ENCODE measurements at regions not wholly inside any gene's neighbourhood (a gene's known extent, or its start where the extent isn't known, plus 50 kb on each side); places are given as distances from the start of the nearest gene placed in this dataset.

- no peak for TF ChIP-seq EP300 (conservative IDR thresholded peaks at IDR 0.05; ENCODE audit: poor library complexity, severe bottlenecking)
- TF ChIP-seq RAD21 (conservative IDR thresholded peaks at IDR 0.05): no peak
- TF ChIP-seq REST (IDR thresholded peaks at IDR 0.05; ENCODE audit: borderline replicate concordance): no peak
Observed at GRCh38 chr7:35411331-35411730, 157.4 kb upstream of the TBX20 start.
